Smooth muscle cell (in vitro differentiated cells): ENCODE measurements at regions not wholly inside any gene's neighbourhood (a gene's known extent, or its start where the extent isn't known, plus 50 kb on each side); places are given as distances from the start of the nearest gene placed in this dataset.

Source experiments
- DNase-seq: peaks from one replicate; lab custom pipeline; 2025; ENCODE audit not compliant: unreplicated experiment; lab: John Stamatoyannopoulos, UW
- H2AFZ ChIP-seq: fragments of 200-600 bp; sonication (generic); 2 replicates; pipeline ENCODE4 v1.6.0; 2016; ENCODE audit warnings: antibody characterized with exemption, low read depth, mild to moderate bottlenecking
- H3F3A ChIP-seq: fragments of 200-600 bp; sonication (generic); 2 replicates; pipeline ENCODE4 v1.6.0; 2017; ENCODE audit warnings: antibody characterized with exemption, low read depth
- H3K27ac ChIP-seq: fragments of 200-600 bp; sonication (generic); 2 replicates; pipeline ENCODE4 v1.5.1; 2016; ENCODE audit warnings: low read depth, mild to moderate bottlenecking
- H3K27me3 ChIP-seq: fragments of 200-600 bp; sonication (generic); 2 replicates; pipeline ENCODE4 v1.6.1; 2016; ENCODE audit warnings: low read depth, mild to moderate bottlenecking
- H3K36me3 ChIP-seq: fragments of 200-600 bp; sonication (generic); 2 replicates; pipeline ENCODE4 v1.5.1; 2016; ENCODE audit warnings: low read depth
- H3K4me1 ChIP-seq: fragments of 200-600 bp; sonication (generic); 2 replicates; pipeline ENCODE4 v1.5.1; 2016; ENCODE audit warnings: low read depth
- H3K4me2 ChIP-seq: fragments of 200-600 bp; sonication (generic); 2 replicates; pipeline ENCODE4 v1.6.0; 2016; ENCODE audit warnings: mild to moderate bottlenecking
- H3K4me3 ChIP-seq: fragments of 200-600 bp; sonication (generic); 2 replicates; pipeline ENCODE4 v1.5.1; 2016; ENCODE audit warnings: mild to moderate bottlenecking
- H3K79me2 ChIP-seq: fragments of 200-600 bp; sonication (generic); 2 replicates; pipeline ENCODE4 v1.6.0; 2016; ENCODE audit warnings: low read depth, mild to moderate bottlenecking
- H3K9ac ChIP-seq: fragments of 200-600 bp; sonication (generic); 2 replicates; pipeline ENCODE4 v1.6.0; 2016; ENCODE audit warnings: low read depth
- H3K9me3 ChIP-seq: fragments of 200-600 bp; sonication (generic); replicated peaks from 2 replicates; pipeline ENCODE4 v1.5.1; 2016; ENCODE audit warnings: low read depth
- H4K20me1 ChIP-seq: fragments of 200-600 bp; sonication (generic); 2 replicates; pipeline ENCODE4 v1.6.0; 2016; ENCODE audit warnings: low read depth
- WGBS: methylation state at CpG from one replicate; pipeline ENCODE4 v1.1.7; 2016; ENCODE audit warnings: low lambda C conversion rate; 5-methylcytosine and 5-hydroxymethylcytosine counted together
- TF ChIP-seq, protein P1 (sequence below): fragments of 200-600 bp; sonication (generic); IDR thresholded peaks from 2 replicates; pipeline ENCODE4 v1.5.1; 2017; ENCODE audit warnings: borderline replicate concordance, mild to moderate bottlenecking, antibody characterized with exemption; ENCODE audit not compliant: insufficient read depth, poor library complexity, severe bottlenecking

DNA sequence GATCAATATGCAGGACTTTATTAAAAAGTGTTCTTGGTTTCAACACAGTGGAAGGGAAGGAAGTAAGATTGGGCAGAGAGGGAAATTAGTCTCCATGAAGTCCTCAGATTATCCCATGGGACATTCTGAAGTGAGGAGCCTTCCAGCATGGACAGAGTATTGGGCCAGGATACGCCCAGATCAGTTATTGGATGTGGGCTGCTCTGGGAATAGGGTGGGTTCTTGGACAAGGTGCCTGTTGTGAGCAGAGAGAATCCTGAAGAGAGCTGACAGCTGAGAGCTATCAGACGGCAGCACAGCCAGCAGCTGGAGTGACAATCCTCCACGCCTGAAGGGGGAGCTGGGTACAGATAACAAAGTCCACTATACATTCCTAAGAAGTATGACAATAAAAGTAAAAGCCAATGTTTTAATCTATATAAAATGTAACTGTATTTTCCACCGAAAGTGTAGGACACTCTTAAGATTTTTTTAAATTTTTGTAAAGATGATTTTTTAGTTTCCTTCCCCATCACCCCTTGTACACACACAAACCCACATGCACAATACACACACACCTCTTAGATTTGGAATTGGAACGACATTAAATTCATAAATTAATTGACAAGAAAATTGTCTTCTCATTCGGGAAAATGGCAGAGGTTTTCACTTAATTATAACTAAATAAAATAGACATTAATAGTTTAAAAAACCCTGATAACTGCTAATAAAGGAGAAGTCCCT is 107.8 kb downstream of the FBXO5 start:
- no peaks in the 10 kb centered on the region for H4K20me1 ChIP-seq
- no peaks in the 10 kb centered on the region for H3F3A ChIP-seq
- WGBS = 62% methylated on average over 6 of the region's 6 CpGs
- H3K4me2 ChIP-seq = no peak overlapping the region
- H3K4me3 ChIP-seq = no peak overlapping the region
- no peak for DNase-seq
- TF ChIP-seq, protein P1, sequence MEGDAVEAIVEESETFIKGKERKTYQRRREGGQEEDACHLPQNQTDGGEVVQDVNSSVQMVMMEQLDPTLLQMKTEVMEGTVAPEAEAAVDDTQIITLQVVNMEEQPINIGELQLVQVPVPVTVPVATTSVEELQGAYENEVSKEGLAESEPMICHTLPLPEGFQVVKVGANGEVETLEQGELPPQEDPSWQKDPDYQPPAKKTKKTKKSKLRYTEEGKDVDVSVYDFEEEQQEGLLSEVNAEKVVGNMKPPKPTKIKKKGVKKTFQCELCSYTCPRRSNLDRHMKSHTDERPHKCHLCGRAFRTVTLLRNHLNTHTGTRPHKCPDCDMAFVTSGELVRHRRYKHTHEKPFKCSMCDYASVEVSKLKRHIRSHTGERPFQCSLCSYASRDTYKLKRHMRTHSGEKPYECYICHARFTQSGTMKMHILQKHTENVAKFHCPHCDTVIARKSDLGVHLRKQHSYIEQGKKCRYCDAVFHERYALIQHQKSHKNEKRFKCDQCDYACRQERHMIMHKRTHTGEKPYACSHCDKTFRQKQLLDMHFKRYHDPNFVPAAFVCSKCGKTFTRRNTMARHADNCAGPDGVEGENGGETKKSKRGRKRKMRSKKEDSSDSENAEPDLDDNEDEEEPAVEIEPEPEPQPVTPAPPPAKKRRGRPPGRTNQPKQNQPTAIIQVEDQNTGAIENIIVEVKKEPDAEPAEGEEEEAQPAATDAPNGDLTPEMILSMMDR = no peak
- no peak overlapping the region for H3K9ac ChIP-seq
- no peaks in the 10 kb centered on the region for H3K9me3 ChIP-seq
- no peaks in the 10 kb centered on the region for H3K36me3 ChIP-seq
- H3K27me3 ChIP-seq = no peaks in the 10 kb centered on the region
- H3K27ac ChIP-seq = no peak overlapping the region
- H3K79me2 ChIP-seq = no peaks in the 10 kb centered on the region
- no peaks in the 10 kb centered on the region for H3K4me1 ChIP-seq
- no peak overlapping the region for H2AFZ ChIP-seq

DNA sequence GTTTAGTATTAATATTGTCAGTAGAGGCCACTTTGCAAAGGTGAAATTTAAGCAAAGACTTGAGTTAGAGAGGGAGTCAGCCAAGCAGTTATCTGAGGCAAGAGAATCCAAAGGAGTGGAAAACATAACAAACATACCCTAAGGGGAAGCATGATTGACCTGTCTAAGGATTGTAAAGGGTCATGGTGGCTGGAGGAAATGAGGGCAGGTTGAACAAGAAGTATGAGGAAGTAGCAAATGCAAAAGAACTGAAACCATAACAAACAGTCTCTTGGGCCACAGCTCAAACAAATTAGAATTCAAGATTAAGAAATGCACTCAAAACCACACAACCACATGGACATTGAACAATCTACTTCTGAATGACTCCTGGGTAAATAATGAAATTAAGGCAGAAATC is 103.2 kb downstream of the FBXO5 start:
- no peak overlapping the region for H3K4me3 ChIP-seq
- H3F3A ChIP-seq = no peaks in the 10 kb centered on the region
- H3K9ac ChIP-seq = no peak overlapping the region
- H3K9me3 ChIP-seq = no peaks in the 10 kb centered on the region
- no peaks in the 10 kb centered on the region for H3K27me3 ChIP-seq
- no peaks in the 10 kb centered on the region for H3K36me3 ChIP-seq
- H3K4me2 ChIP-seq = no peak overlapping the region
- no peaks in the 10 kb centered on the region for H3K4me1 ChIP-seq
- no peak overlapping the region for H3K27ac ChIP-seq
- DNase-seq = no peak
- H4K20me1 ChIP-seq = no peaks in the 10 kb centered on the region
- TF ChIP-seq, protein P1 = no peak
- no peak overlapping the region for H2AFZ ChIP-seq
- no peaks in the 10 kb centered on the region for H3K79me2 ChIP-seq

- TF ChIP-seq, protein P1 = no peak
- WGBS = 89% methylated on average over 3 of the region's 3 CpGs
- Histone ChIP-seq H2AFZ (no peak overlapping the region), H3K4me1 (no peaks in the 10 kb centered on the region), H3K4me2 (no peak overlapping the region), H3F3A (no peaks in the 10 kb centered on the region), H3K79me2 (no peaks in the 10 kb centered on the region), H3K9me3 (no peaks in the 10 kb centered on the region), H4K20me1 (no peaks in the 10 kb centered on the region), H3K9ac (no peak overlapping the region), H3K4me3 (no peak overlapping the region), H3K27ac (no peak overlapping the region), H3K36me3 (no peaks in the 10 kb centered on the region), H3K27me3 (no peaks in the 10 kb centered on the region)
- DNase-seq = no peak
Observed at GRCh38 chr6:152893187-152893586, 89.7 kb downstream of the FBXO5 start.

DNA sequence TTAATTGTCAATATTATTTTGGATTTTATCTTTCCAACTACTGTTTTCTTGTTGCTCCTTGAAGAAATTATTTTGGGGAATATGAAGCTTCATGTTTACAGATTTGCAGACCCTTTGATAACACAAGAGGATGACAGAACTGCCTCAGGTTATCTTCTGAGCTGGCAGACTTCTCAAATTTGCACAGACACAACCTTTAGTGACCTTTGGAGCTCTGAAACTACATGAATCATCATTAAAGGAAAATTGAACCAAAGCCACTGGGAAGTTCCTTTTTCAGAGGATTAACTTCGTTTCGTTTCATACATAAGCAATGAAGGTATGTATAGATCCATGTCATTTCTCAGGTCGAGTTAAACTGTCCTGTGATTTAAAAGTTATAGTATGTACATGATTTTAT is 85.9 kb downstream of the FBXO5 start:
- no peak for DNase-seq
- WGBS = 69% methylated on average over 3 of the region's 3 CpGs

More for the DNA sequence above, 85.9 kb downstream of the FBXO5 start:
- Histone ChIP-seq H3K4me2 (no peak overlapping the region), H3K9me3 (no peaks in the 10 kb centered on the region), H3F3A (no peaks in the 10 kb centered on the region), H2AFZ (no peak overlapping the region), H4K20me1 (no peaks in the 10 kb centered on the region), H3K4me3 (no peak overlapping the region), H3K27ac (no peak overlapping the region), H3K4me1 (no peaks in the 10 kb centered on the region), H3K36me3 (no peaks in the 10 kb centered on the region), H3K9ac (no peak overlapping the region), H3K79me2 (no peaks in the 10 kb centered on the region), H3K27me3 (no peaks in the 10 kb centered on the region)
- TF ChIP-seq, protein P1 = no peak
